ENCODE measurements at regions not wholly inside any gene's neighbourhood (a gene's known extent, or its start where the extent isn't known, plus 50 kb on each side); places are given as distances from the start of the nearest gene placed in this dataset.

GRCh38 chr20:61109221-61109805 is 142.7 kb upstream of the CDH4 start:
- DNase-seq = no peak
- in situ Hi-C loops (cut with HindIII; ENCODE audit: low pct_ligation_motif_present, low pct_unique_long_range_greater_than_20kb, low sequenced_read_pairs) = no loop called here

- no peak for DNase-seq
- in situ Hi-C loops (cut with HindIII; ENCODE audit: low pct_ligation_motif_present, low pct_unique_long_range_greater_than_20kb, low sequenced_read_pairs) = no loop called here
These were observed 139.5 kb upstream of the CDH4 start for GRCh38 chr20:61112515-61112914.

- no peak for DNase-seq
- in situ Hi-C loops (cut with HindIII; ENCODE audit: low pct_ligation_motif_present, low pct_unique_long_range_greater_than_20kb, low sequenced_read_pairs) = no loop called here
These were observed 138.3 kb upstream of the CDH4 start for GRCh38 chr20:61113731-61114130.

GRCh38 chr20:61114493-61115175 is 137.4 kb upstream of the CDH4 start:
- DNase-seq = no peak
- in situ Hi-C loops (cut with HindIII; ENCODE audit: low pct_ligation_motif_present, low pct_unique_long_range_greater_than_20kb, low sequenced_read_pairs) = no loop called here

- in situ Hi-C loops (cut with HindIII; ENCODE audit: low pct_ligation_motif_present, low pct_unique_long_range_greater_than_20kb, low sequenced_read_pairs) = no loop called here
- DNase-seq = no peak
These were observed 136.5 kb upstream of the CDH4 start for GRCh38 chr20:61115364-61116065.

- peak; percentile 76 for DNase-seq
- in situ Hi-C loops (cut with HindIII; ENCODE audit: low pct_ligation_motif_present, low pct_unique_long_range_greater_than_20kb, low sequenced_read_pairs) = no loop called here
These were observed 134.3 kb upstream of the CDH4 start for GRCh38 chr20:61117725-61118124.

GRCh38 chr20:61118429-61119224 is 133.4 kb upstream of the CDH4 start:
- in situ Hi-C loops (cut with HindIII; ENCODE audit: low pct_ligation_motif_present, low pct_unique_long_range_greater_than_20kb, low sequenced_read_pairs) = no loop called here
- peak; percentile 73 for DNase-seq

GRCh38 chr20:61119273-61119672 is 132.8 kb upstream of the CDH4 start:
- in situ Hi-C loops (cut with HindIII; ENCODE audit: low pct_ligation_motif_present, low pct_unique_long_range_greater_than_20kb, low sequenced_read_pairs) = no loop called here
- DNase-seq = no peak

- no peak for DNase-seq
- in situ Hi-C loops (cut with HindIII; ENCODE audit: low pct_ligation_motif_present, low pct_unique_long_range_greater_than_20kb, low sequenced_read_pairs) = no loop called here
These were observed 132.2 kb upstream of the CDH4 start for GRCh38 chr20:61119794-61120410.

GRCh38 chr20:61120595-61121515 is 131.2 kb upstream of the CDH4 start:
- in situ Hi-C loops (cut with HindIII; ENCODE audit: low pct_ligation_motif_present, low pct_unique_long_range_greater_than_20kb, low sequenced_read_pairs) = no loop called here
- DNase-seq = peak; percentile 83

GRCh38 chr20:61121661-61122060 is 130.4 kb upstream of the CDH4 start:
- in situ Hi-C loops (cut with HindIII; ENCODE audit: low pct_ligation_motif_present, low pct_unique_long_range_greater_than_20kb, low sequenced_read_pairs) = no loop called here
- no peak for DNase-seq

- in situ Hi-C loops (cut with HindIII; ENCODE audit: low pct_ligation_motif_present, low pct_unique_long_range_greater_than_20kb, low sequenced_read_pairs) = no loop called here
- no peak for DNase-seq
These were observed 128.8 kb upstream of the CDH4 start for GRCh38 chr20:61123286-61123685.

- no peak for DNase-seq
- in situ Hi-C loops (cut with HindIII; ENCODE audit: low pct_ligation_motif_present, low pct_unique_long_range_greater_than_20kb, low sequenced_read_pairs) = no loop called here
These were observed 128.2 kb upstream of the CDH4 start for GRCh38 chr20:61123751-61124368.

GRCh38 chr20:61125076-61125475 is 127.0 kb upstream of the CDH4 start:
- in situ Hi-C loops (cut with HindIII; ENCODE audit: low pct_ligation_motif_present, low pct_unique_long_range_greater_than_20kb, low sequenced_read_pairs) = no loop called here
- no peak for DNase-seq

- in situ Hi-C loops (cut with HindIII; ENCODE audit: low pct_ligation_motif_present, low pct_unique_long_range_greater_than_20kb, low sequenced_read_pairs) = no loop called here
These were observed 126.4 kb upstream of the CDH4 start for GRCh38 chr20:61125546-61126180.

GRCh38 chr20:61126369-61127195 is 125.5 kb upstream of the CDH4 start:
- in situ Hi-C loops (cut with HindIII; ENCODE audit: low pct_ligation_motif_present, low pct_unique_long_range_greater_than_20kb, low sequenced_read_pairs) = no loop called here
- DNase-seq = no peak

More at GRCh38 chr20:61125546-61126180, 126.4 kb upstream of the CDH4 start:
- DNase-seq = no peak
